Activated B cell treated with CpG ODN at 0.5 μM for 24 hours (primary cell): ENCODE measurements at regions not wholly inside any gene's neighbourhood (a gene's known extent, or its start where the extent isn't known, plus 50 kb on each side); places are given as distances from the start of the nearest gene placed in this dataset.

ENCODE experiments used
- ATAC-seq: fragments of 200-7000 bp; cut with Tn5 transposase; one replicate; pipeline ENCODE4 v1.10.0; 2021; ENCODE audit warnings: low read depth, mild to moderate bottlenecking, moderate library complexity
- CTCF ChIA-PET: fragments of 350-600 bp; sonication (Branson Sonifier 250); formaldehyde crosslinking; loops from one replicate; lab custom pipeline; 2021; ENCODE audit warnings: antibody characterized with exemption; lab: Charles Lee
- POLR2A ChIA-PET: fragments of 350-600 bp; sonication (Branson Sonifier 250); formaldehyde crosslinking; loops from one replicate; lab custom pipeline; 2021; ENCODE audit warnings: antibody characterized with exemption; lab: Charles Lee
- DNase-seq: peaks from one replicate; pipeline ENCODE4 v3.0.0; 2022
- H3K27ac Mint-ChIP-seq: one replicate; pipeline ENCODE4 v1.8.0; 2020; ENCODE audit warnings: mixed read lengths
- H3K27me3 Mint-ChIP-seq: one replicate; pipeline ENCODE4 v1.8.0; 2021; ENCODE audit warnings: mixed read lengths
- H3K36me3 Mint-ChIP-seq: one replicate; pipeline ENCODE4 v1.8.0; 2021; ENCODE audit warnings: low read depth, mixed read lengths
- H3K4me1 Mint-ChIP-seq: one replicate; pipeline ENCODE4 v1.8.0; 2021; ENCODE audit warnings: mixed read lengths
- H3K4me3 Mint-ChIP-seq: one replicate; pipeline ENCODE4 v1.8.0; 2020; ENCODE audit warnings: mild to moderate bottlenecking, mixed read lengths
- H3K9me3 Mint-ChIP-seq: one replicate; pipeline ENCODE4 v1.8.0; 2020; ENCODE audit warnings: mixed read lengths
- CTCF ChIP-seq: fragments of 200-600 bp; IDR thresholded peaks from one replicate; pipeline ENCODE4 v1.8.0; 2022; ENCODE audit warnings: antibody characterized with exemption, mild to moderate bottlenecking
- intact Hi-C: fragments of 100-400 bp; cut with micrococcal nuclease; formaldehyde crosslinking; loops from one replicate; pipeline ENCODE4 v1.15.1; 2024

GRCh38 chr4:171221181-171221580 lies 592.0 kb upstream of the GALNTL6 start:
- H3K36me3 Mint-ChIP-seq: no peaks in the 10 kb centered on the region
- H3K27me3 Mint-ChIP-seq: no peaks in the 10 kb centered on the region
- ChIA-PET POLR2A (no interaction called here), CTCF (no interaction called here)
- no peaks in the 10 kb centered on the region for H3K9me3 Mint-ChIP-seq
- H3K4me1 Mint-ChIP-seq: no peaks in the 10 kb centered on the region
- H3K4me3 Mint-ChIP-seq: no peak overlapping the region
- intact Hi-C loops: no loop called here
- TF ChIP-seq CTCF: no peak
- no peak overlapping the region for H3K27ac Mint-ChIP-seq
- ATAC-seq (no peak), DNase-seq (no peak)

- Mint-ChIP-seq H3K4me1 (no peaks in the 10 kb centered on the region), H3K4me3 (no peak overlapping the region), H3K9me3 (peaks cover 1% of the 10 kb centered on the region), H3K27ac (no peak overlapping the region), H3K27me3 (no peaks in the 10 kb centered on the region), H3K36me3 (no peaks in the 10 kb centered on the region)
- POLR2A ChIA-PET: no interaction called here
- CTCF ChIA-PET: no interaction called here
- no peak for TF ChIP-seq CTCF
- ATAC-seq (no peak), DNase-seq (no peak)
- intact Hi-C loops: no loop called here
Observed at GRCh38 chr4:171203425-171203824, 609.8 kb upstream of the GALNTL6 start.

- Mint-ChIP-seq H3K9me3 (no peaks in the 10 kb centered on the region), H3K4me1 (no peaks in the 10 kb centered on the region), H3K4me3 (no peak overlapping the region), H3K27me3 (no peaks in the 10 kb centered on the region), H3K36me3 (no peaks in the 10 kb centered on the region), H3K27ac (no peak overlapping the region)
- TF ChIP-seq CTCF: no peak
- CTCF ChIA-PET: no interaction called here
- no peak for ATAC-seq
- no peak for DNase-seq
- intact Hi-C loops: no loop called here
- POLR2A ChIA-PET: no interaction called here
Observed at GRCh38 chr4:171202908-171203307, 610.3 kb upstream of the GALNTL6 start.

- CTCF ChIA-PET: no interaction called here
- no peak for DNase-seq
- POLR2A ChIA-PET: no interaction called here
- Mint-ChIP-seq H3K4me1 (no peaks in the 10 kb centered on the region), H3K36me3 (no peaks in the 10 kb centered on the region), H3K4me3 (no peak overlapping the region), H3K9me3 (no peaks in the 10 kb centered on the region), H3K27me3 (no peaks in the 10 kb centered on the region), H3K27ac (no peak overlapping the region)
- intact Hi-C loops: no loop called here
- no peak for TF ChIP-seq CTCF
- ATAC-seq: no peak
Observed at GRCh38 chr4:171186700-171187099, 626.5 kb upstream of the GALNTL6 start.

- Mint-ChIP-seq H3K27ac (no peak overlapping the region), H3K4me1 (no peaks in the 10 kb centered on the region), H3K36me3 (no peaks in the 10 kb centered on the region), H3K9me3 (no peaks in the 10 kb centered on the region), H3K27me3 (no peaks in the 10 kb centered on the region), H3K4me3 (no peak overlapping the region)
- DNase-seq: no peak
- intact Hi-C loops: no loop called here
- POLR2A ChIA-PET: no interaction called here
- ATAC-seq: no peak
- CTCF ChIA-PET: no interaction called here
- no peak for TF ChIP-seq CTCF
Observed at GRCh38 chr4:171181090-171181489, 632.1 kb upstream of the GALNTL6 start.
